ENCODE measurements at regions not wholly inside any gene's neighbourhood (a gene's known extent, or its start where the extent isn't known, plus 50 kb on each side); places are given as distances from the start of the nearest gene placed in this dataset.
"Not testable (repeated sequence)": the region's sequence is repeated elsewhere in the genome, so short reads cannot be mapped to it uniquely, and the experiment has no call there.

- no peak for DNase-seq (ENCODE audit: low read depth in 3 of 3, low spot score in 2 of 3)
Observed at GRCh38 chrX:74085642-74086236, 218.2 kb upstream of the ZCCHC13 start.

- no peak for DNase-seq (ENCODE audit: low read depth in 3 of 3, low spot score in 2 of 3)
Observed at GRCh38 chrX:74080165-74080564, 223.8 kb upstream of the ZCCHC13 start.

- DNase-seq (ENCODE audit: low read depth in 3 of 3, low spot score in 2 of 3), result no peak
Observed at GRCh38 chrX:74065831-74066390, 213.4 kb upstream of the XIST start.

- DNase-seq (ENCODE audit: low read depth in 3 of 3, low spot score in 2 of 3), result no peak
Observed at GRCh38 chrX:74063426-74064155, 211.1 kb upstream of the XIST start.

- no peak for DNase-seq (ENCODE audit: low read depth in 3 of 3, low spot score in 2 of 3)
Observed at GRCh38 chrX:74061879-74062278, 209.4 kb upstream of the XIST start.

GRCh38 chrX:74049126-74049525, 196.6 kb upstream of the XIST start:
- no peak for DNase-seq (ENCODE audit: low read depth in 3 of 3, low spot score in 2 of 3)

GRCh38 chrX:74034066-74034465, 181.6 kb upstream of the XIST start:
- DNase-seq (ENCODE audit: low read depth in 3 of 3, low spot score in 2 of 3), result not testable (repeated sequence)

GRCh38 chrX:74031527-74031926, 179.0 kb upstream of the XIST start:
- DNase-seq (ENCODE audit: low read depth in 3 of 3, low spot score in 2 of 3), result not testable (repeated sequence)

- DNase-seq (ENCODE audit: low read depth in 3 of 3, low spot score in 2 of 3), result not testable (repeated sequence)
Observed at GRCh38 chrX:74030766-74031165, 178.3 kb upstream of the XIST start.

- not testable (repeated sequence) for DNase-seq (ENCODE audit: low read depth in 3 of 3, low spot score in 2 of 3)
Observed at GRCh38 chrX:74025145-74025544, 172.6 kb upstream of the XIST start.

GRCh38 chrX:74023203-74023602, 170.7 kb upstream of the XIST start:
- DNase-seq (ENCODE audit: low read depth in 3 of 3, low spot score in 2 of 3), result no peak

GRCh38 chrX:74018253-74018652, 165.7 kb upstream of the XIST start:
- no peak for DNase-seq (ENCODE audit: low read depth in 3 of 3, low spot score in 2 of 3)

GRCh38 chrX:74015379-74016019, 163.0 kb upstream of the XIST start:
- DNase-seq (ENCODE audit: low read depth in 3 of 3, low spot score in 2 of 3), result peak; percentile 13 to 27 (median 16)

GRCh38 chrX:74009041-74009440, 156.5 kb upstream of the XIST start:
- no peak for DNase-seq (ENCODE audit: low read depth in 3 of 3, low spot score in 2 of 3)

- DNase-seq (ENCODE audit: low read depth in 3 of 3, low spot score in 2 of 3), result no peak
Observed at GRCh38 chrX:73992019-73992418, 139.5 kb upstream of the XIST start.

- DNase-seq (ENCODE audit: low read depth in 3 of 3, low spot score in 2 of 3), result no peak
Observed at GRCh38 chrX:73987166-73987565, 134.7 kb upstream of the XIST start.

GRCh38 chrX:73979551-73980131, 127.1 kb upstream of the XIST start:
- DNase-seq (ENCODE audit: low read depth in 3 of 3, low spot score in 2 of 3), result no peak

- no peak for DNase-seq (ENCODE audit: low read depth in 3 of 3, low spot score in 2 of 3)
Observed at GRCh38 chrX:73977542-73978169, 125.1 kb upstream of the XIST start.

GRCh38 chrX:73967461-73967860, 114.9 kb upstream of the XIST start:
- DNase-seq (ENCODE audit: low read depth in 3 of 3, low spot score in 2 of 3), result not testable (repeated sequence)

GRCh38 chrX:73965833-73966232, 113.3 kb upstream of the XIST start:
- no peak for DNase-seq (ENCODE audit: low read depth in 3 of 3, low spot score in 2 of 3)

GRCh38 chrX:73964579-73964978, 112.1 kb upstream of the XIST start:
- DNase-seq (ENCODE audit: low read depth in 3 of 3, low spot score in 2 of 3), result no peak
